Parathyroid adenoma (tissue), 2 donors: ENCODE measurements at regions not wholly inside any gene's neighbourhood (a gene's known extent, or its start where the extent isn't known, plus 50 kb on each side); places are given as distances from the start of the nearest gene placed in this dataset.

Experiments
- H2AFZ ChIP-seq: fragments of 300-600 bp; sonication (generic); one replicate; pipeline ENCODE4 v1.7.0; 2017; ENCODE audit warnings: antibody characterized with exemption, mild to moderate bottlenecking
- H3K27ac ChIP-seq: fragments of 300-600 bp; sonication (generic); one replicate; pipeline ENCODE4 v1.7.0; 2017
- H3K27me3 ChIP-seq: fragments of 300-600 bp; sonication (generic); one replicate; pipeline ENCODE4 v1.7.0; 2017; ENCODE audit warnings: low read length; ENCODE audit not compliant: control insufficient read depth, insufficient read depth
- H3K36me3 ChIP-seq: fragments of 300-600 bp; sonication (generic); one replicate; pipeline ENCODE4 v1.7.0; 2017; ENCODE audit warnings: low read length; ENCODE audit not compliant: control insufficient read depth, insufficient read depth
- H3K4me1 ChIP-seq: fragments of 300-600 bp; sonication (generic); one replicate; pipeline ENCODE4 v1.7.0; 2017; ENCODE audit warnings: control low read depth
- H3K4me2 ChIP-seq: fragments of 300-600 bp; sonication (generic); one replicate; pipeline ENCODE4 v1.7.0; 2017; ENCODE audit warnings: low read length
- H3K4me3 ChIP-seq: fragments of 300-600 bp; sonication (generic); one replicate; pipeline ENCODE4 v1.7.0; 2017; ENCODE audit warnings: low read depth, low read length
- H3K79me2 ChIP-seq: fragments of 300-600 bp; sonication (generic); one replicate; pipeline ENCODE4 v1.7.0; 2017; ENCODE audit warnings: control low read depth
- H3K9ac ChIP-seq: fragments of 300-600 bp; sonication (generic); one replicate; pipeline ENCODE4 v1.7.0; 2017; ENCODE audit warnings: mild to moderate bottlenecking
- H3K9me3 ChIP-seq: fragments of 300-600 bp; sonication (generic); one replicate; pipeline ENCODE4 v1.7.0; 2017; ENCODE audit warnings: low read length; ENCODE audit not compliant: control insufficient read depth
- TF ChIP-seq, protein P1 (sequence below): fragments of 300-600 bp; sonication (generic); IDR thresholded peaks from one replicate; pipeline ENCODE4 v1.7.0; 2017; ENCODE audit warnings: antibody characterized with exemption, mild to moderate bottlenecking
- donor health status: primary hyperparathyroidism.

DNA sequence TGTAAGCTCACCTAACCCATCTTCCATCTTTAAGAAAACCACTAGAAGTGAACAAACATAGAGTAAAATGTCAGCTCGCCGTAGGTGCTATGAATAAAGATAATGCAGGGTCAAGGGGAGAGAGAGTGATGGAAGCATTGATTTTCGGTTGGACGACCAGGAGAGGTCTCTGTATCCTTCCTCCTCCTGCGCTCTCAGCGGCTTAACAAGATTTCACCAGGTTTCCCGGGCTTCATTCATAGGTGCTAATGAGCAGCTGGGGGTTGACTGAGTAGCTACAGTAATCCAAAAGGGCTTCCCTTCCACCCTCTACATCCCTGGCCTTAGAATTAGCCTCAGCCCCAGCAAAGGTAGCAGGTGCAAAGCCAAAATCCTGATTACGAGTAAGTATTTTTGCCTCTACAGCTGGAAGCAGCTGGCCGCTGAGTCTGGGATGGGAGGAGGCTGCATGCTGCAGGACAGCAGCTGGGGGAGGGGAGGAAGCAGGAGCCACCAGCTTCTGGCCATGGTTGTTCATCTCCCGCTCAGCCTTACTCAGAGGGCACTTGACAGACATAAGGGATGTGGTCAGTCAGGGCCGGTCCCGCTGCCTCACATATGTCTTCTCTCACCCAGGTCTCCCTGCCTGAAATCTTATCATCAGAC lies 112.0 kb upstream of the IL12B start:
- TF ChIP-seq, protein P1, sequence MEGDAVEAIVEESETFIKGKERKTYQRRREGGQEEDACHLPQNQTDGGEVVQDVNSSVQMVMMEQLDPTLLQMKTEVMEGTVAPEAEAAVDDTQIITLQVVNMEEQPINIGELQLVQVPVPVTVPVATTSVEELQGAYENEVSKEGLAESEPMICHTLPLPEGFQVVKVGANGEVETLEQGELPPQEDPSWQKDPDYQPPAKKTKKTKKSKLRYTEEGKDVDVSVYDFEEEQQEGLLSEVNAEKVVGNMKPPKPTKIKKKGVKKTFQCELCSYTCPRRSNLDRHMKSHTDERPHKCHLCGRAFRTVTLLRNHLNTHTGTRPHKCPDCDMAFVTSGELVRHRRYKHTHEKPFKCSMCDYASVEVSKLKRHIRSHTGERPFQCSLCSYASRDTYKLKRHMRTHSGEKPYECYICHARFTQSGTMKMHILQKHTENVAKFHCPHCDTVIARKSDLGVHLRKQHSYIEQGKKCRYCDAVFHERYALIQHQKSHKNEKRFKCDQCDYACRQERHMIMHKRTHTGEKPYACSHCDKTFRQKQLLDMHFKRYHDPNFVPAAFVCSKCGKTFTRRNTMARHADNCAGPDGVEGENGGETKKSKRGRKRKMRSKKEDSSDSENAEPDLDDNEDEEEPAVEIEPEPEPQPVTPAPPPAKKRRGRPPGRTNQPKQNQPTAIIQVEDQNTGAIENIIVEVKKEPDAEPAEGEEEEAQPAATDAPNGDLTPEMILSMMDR: no peak
- Histone ChIP-seq H3K36me3 (no peaks in the 10 kb centered on the region), H3K27ac (no peak overlapping the region), H2AFZ (no peak overlapping the region), H3K79me2 (no peaks in the 10 kb centered on the region), H3K9me3 (no peaks in the 10 kb centered on the region), H3K9ac (no peak overlapping the region), H3K27me3 (no peaks in the 10 kb centered on the region), H3K4me1 (no peaks in the 10 kb centered on the region), H3K4me3 (no peak overlapping the region), H3K4me2 (no peak overlapping the region)

DNA sequence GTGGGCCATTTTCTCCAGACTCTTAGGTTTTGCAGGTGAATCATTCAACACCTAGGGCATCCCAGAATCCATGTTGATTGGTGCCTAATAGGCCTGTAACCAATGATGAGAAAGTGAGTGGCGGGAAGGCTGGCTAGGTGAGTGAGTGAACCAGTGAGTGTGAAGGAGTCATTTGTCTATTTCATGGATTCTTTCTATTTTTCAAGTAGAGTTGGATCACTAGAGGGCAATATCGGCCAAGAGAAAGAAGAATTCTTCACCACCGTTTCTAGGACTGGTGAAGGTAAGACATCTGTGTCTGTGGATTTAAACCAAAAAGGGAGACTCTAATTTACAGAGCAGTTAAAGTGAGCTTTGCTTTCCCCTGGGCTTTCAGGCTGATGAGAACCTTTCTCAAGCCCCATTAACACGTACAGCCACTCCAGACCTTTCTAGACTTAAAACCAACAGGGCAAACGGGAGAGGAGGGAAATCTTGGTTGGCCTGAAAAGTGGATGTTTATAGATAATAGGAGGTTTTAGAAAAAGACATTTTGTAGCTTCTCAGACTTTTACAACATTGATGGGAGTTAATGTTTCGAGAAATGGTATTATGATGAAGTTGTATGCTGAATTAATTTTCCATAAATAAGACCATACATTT lies 114.3 kb upstream of the IL12B start:
- TF ChIP-seq, protein P1: peak; percentile 16
- no peak overlapping the region for H3K4me2 ChIP-seq
- no peak overlapping the region for H2AFZ ChIP-seq
- no peaks in the 10 kb centered on the region for H3K4me1 ChIP-seq
- H3K27me3 ChIP-seq: no peaks in the 10 kb centered on the region
- no peaks in the 10 kb centered on the region for H3K79me2 ChIP-seq
- H3K27ac ChIP-seq: no peak overlapping the region
- H3K36me3 ChIP-seq: no peaks in the 10 kb centered on the region
- no peaks in the 10 kb centered on the region for H3K9me3 ChIP-seq
- no peak overlapping the region for H3K4me3 ChIP-seq
- H3K9ac ChIP-seq: no peak overlapping the region

- Histone ChIP-seq H3K4me2 (no peak overlapping the region), H3K27ac (no peak overlapping the region), H3K4me1 (no peaks in the 10 kb centered on the region), H3K9ac (no peak overlapping the region), H2AFZ (no peak overlapping the region), H3K79me2 (no peaks in the 10 kb centered on the region), H3K36me3 (no peaks in the 10 kb centered on the region), H3K9me3 (no peaks in the 10 kb centered on the region), H3K4me3 (no peak overlapping the region), H3K27me3 (no peaks in the 10 kb centered on the region)
- TF ChIP-seq, protein P1: no peak
Observed at GRCh38 chr5:159447116-159447515, 116.8 kb upstream of the IL12B start.

- Histone ChIP-seq H3K27ac (no peak overlapping the region), H3K4me3 (no peak overlapping the region), H3K27me3 (no peaks in the 10 kb centered on the region), H3K79me2 (no peaks in the 10 kb centered on the region), H3K9me3 (no peaks in the 10 kb centered on the region), H3K4me1 (no peaks in the 10 kb centered on the region), H2AFZ (no peak overlapping the region), H3K36me3 (no peaks in the 10 kb centered on the region), H3K4me2 (no peak overlapping the region), H3K9ac (no peak overlapping the region)
- TF ChIP-seq, protein P1: no peak
Observed at GRCh38 chr5:159448841-159449407, 118.6 kb upstream of the IL12B start.
